C4-2B (cell line): ENCODE measurements at regions not wholly inside any gene's neighbourhood (a gene's known extent, or its start where the extent isn't known, plus 50 kb on each side); places are given as distances from the start of the nearest gene placed in this dataset.

Experiments
- H3K27ac ChIP-seq: fragments of 450-650 bp; 2 replicates; pipeline ENCODE4 v1.5.1; 2017
- ZFX ChIP-seq: fragments of 450-650 bp; IDR thresholded peaks from 2 replicates; pipeline ENCODE4 v1.6.1; 2017
- TF ChIP-seq, protein P1 (sequence below): fragments of 450-650 bp; conservative IDR thresholded peaks from 2 replicates; pipeline ENCODE4 v1.5.1; 2017; ENCODE audit warnings: mild to moderate bottlenecking

- TF ChIP-seq, protein P1, sequence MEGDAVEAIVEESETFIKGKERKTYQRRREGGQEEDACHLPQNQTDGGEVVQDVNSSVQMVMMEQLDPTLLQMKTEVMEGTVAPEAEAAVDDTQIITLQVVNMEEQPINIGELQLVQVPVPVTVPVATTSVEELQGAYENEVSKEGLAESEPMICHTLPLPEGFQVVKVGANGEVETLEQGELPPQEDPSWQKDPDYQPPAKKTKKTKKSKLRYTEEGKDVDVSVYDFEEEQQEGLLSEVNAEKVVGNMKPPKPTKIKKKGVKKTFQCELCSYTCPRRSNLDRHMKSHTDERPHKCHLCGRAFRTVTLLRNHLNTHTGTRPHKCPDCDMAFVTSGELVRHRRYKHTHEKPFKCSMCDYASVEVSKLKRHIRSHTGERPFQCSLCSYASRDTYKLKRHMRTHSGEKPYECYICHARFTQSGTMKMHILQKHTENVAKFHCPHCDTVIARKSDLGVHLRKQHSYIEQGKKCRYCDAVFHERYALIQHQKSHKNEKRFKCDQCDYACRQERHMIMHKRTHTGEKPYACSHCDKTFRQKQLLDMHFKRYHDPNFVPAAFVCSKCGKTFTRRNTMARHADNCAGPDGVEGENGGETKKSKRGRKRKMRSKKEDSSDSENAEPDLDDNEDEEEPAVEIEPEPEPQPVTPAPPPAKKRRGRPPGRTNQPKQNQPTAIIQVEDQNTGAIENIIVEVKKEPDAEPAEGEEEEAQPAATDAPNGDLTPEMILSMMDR: no peak
- no peak for TF ChIP-seq ZFX
- peak overlapping the region; percentile 81; the same call in 1 of the 2 replicates for H3K27ac ChIP-seq
Measured at GRCh38 chr12:97159377-97159776, 252.3 kb downstream of the NEDD1 start.

DNA sequence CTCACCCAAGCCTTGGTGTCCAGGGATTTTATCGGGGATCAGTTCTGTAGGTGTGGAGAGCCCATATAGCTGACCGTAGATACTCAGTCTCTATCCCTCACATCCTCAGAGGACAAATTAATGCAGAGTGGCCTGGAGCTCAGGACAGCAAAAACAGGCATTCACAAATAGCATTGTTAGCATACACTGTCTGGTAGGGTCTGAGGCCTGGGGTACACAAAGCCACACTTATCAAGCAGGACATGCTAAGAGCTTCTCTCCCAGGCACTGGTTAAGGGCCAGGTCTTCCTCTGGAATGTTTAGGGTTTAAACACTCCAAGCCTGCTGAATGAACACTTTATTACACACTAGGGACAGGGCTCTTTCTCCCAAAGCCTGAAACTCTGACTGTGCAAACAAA, 253.2 kb downstream of the NEDD1 start:
- peak overlapping the region; percentile 81; the same call in 1 of the 2 replicates for H3K27ac ChIP-seq
- TF ChIP-seq, protein P1: no peak
- TF ChIP-seq ZFX: no peak

DNA sequence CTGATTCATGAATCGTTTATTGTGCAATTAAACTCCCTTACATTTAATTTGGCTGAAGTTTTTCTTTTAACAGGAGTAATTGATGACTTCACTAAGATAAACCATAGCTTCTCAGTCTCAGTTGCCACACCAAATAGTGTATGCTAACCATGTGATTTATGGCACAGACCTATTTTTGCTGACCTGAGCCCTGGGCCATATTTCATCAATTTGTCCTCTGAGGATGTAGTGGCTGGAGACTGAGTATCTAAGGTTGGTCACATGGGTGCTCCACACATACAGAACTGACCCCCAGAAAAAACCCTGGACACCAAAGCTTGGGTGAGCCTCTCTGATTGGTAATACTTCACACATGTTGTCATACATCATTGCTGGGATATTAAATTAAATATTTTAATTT, 255.1 kb downstream of the NEDD1 start:
- H3K27ac ChIP-seq: no peak overlapping the region
- TF ChIP-seq, protein P1: no peak
- TF ChIP-seq ZFX: no peak

GRCh38 chr12:97164936-97165335, 257.9 kb downstream of the NEDD1 start:
- no peak for TF ChIP-seq ZFX
- TF ChIP-seq, protein P1: no peak
- H3K27ac ChIP-seq: no peak overlapping the region

DNA sequence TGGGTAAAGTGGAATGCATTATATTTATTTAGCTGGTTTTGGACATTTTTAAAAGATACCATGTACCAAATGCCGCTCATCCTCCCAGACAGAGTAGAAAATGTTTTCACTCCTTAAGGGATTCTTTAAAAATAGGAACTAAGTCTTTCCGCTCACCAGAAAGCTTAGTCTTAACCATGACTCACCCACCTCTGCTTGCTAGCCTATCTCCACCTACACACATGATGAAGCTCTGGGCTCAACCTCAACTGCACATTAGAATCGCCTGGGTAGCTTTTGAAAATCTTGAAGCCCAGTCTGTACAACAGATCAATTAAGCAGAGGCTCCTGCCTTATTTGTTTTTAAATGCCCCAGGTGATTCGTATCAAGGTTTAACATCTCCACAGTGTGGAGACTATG, 260.5 kb downstream of the NEDD1 start:
- TF ChIP-seq, protein P1: no peak
- TF ChIP-seq ZFX: no peak
- no peak overlapping the region for H3K27ac ChIP-seq

DNA sequence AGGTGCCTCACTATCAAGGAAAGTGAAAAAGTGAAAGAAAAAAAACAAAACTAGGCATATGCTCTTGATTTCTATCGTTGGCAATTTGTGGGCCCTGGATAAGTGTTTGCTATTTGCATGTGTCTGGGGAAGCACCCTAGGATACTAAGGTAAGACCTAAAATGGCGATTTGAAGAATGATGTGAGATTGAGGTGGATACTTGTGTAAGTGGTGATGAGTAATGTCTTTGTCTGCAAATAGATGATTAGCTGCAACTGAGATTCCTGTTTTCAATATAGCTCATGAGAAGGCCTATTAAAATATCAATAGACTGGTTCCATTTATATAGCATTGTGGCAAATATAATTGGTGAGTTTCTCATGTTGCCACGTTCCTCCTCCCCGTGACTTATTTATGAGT, 261.7 kb downstream of the NEDD1 start:
- no peak overlapping the region for H3K27ac ChIP-seq
- TF ChIP-seq, protein P1: no peak
- TF ChIP-seq ZFX: no peak

DNA sequence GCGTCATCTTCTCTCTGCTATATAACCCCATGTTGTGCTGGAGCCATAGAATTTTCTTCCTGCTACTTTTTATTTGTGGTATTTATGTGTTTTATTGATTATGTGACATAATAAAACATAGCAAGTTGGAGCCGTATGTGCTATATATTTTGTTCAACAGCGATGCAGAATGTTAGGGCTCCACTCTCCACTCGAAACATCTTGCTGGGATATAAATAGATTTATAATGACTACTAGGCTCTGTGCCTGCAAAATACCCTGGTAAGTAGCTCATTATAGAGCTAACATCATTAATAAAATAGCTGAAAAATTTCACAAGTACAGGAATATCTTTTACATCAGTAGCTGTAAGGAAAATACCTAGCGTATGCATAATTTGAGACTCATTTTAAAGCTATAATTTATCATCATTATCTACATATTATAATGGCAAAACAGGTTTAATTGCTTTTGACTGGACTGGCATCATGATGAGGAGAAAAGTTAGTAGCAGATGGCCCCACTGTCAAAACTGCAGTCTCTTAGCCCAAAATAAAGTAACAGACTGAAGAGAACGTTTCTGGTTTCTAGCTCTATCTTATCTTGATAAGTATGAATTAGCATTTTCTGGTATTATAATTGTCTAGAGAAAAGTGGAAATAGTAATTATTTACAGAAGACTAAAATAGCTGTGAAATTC, 263.0 kb downstream of the NEDD1 start:
- no peak for TF ChIP-seq ZFX
- TF ChIP-seq, protein P1: no peak
- no peak overlapping the region for H3K27ac ChIP-seq
